Peyer's patch (tissue), 4 donors: ENCODE measurements at regions not wholly inside any gene's neighbourhood (a gene's known extent, or its start where the extent isn't known, plus 50 kb on each side); places are given as distances from the start of the nearest gene placed in this dataset.

ENCODE experiments used
- DNase-seq, 3 donors: peaks; one replicate each; pipeline ENCODE4 v3.0.0-alpha.2; 2017 to 2019
- H3K27ac ChIP-seq, 4 donors: fragments of 200-600 bp; sonication (generic); one replicate each; pipeline ENCODE4 v1.5.1; 2016 to 2019
- H3K27me3 ChIP-seq, 2 donors: fragments of 200-600 bp; sonication (generic); one replicate each; pipeline ENCODE4 v1.5.1; 2019
- H3K36me3 ChIP-seq, 3 donors: fragments of 200-600 bp; sonication (generic); one replicate each; pipeline ENCODE4 v1.5.1; 2016 to 2019
- H3K4me1 ChIP-seq, 4 donors: fragments of 200-600 bp; sonication (generic); one replicate each; pipeline ENCODE4 v1.5.1; 2016 to 2019
- H3K4me3 ChIP-seq, 4 donors: fragments of 200-600 bp; sonication (generic); 1 replicate in 3 of 4; 2 replicates in 1 of 4; pipeline ENCODE4 v1.5.1; 2016 to 2019; ENCODE audit warnings: mild to moderate bottlenecking in 1 of 4
- H3K9me3 ChIP-seq, 4 donors: fragments of 200-600 bp; sonication (generic); one replicate each; pipeline ENCODE4 v1.5.1; 2016 to 2019; ENCODE audit warnings: mild to moderate bottlenecking in 1 of 4
- POLR2A ChIP-seq, 2 donors: fragments of 450-650 bp; IDR thresholded peaks; one replicate each; pipeline ENCODE4 v1.5.1; 2017; ENCODE audit warnings: antibody characterized with exemption in 2 of 2, mild to moderate bottlenecking in 2 of 2, moderate library complexity in 2 of 2
- TF ChIP-seq, protein P1 (sequence below), 6 experiments: fragments of 450-650 bp in 4 of 6; fragments of 200-600 bp in 2 of 6; sonication (generic) in 1 of 6; IDR thresholded peaks; one replicate each; pipeline ENCODE4 v1.5.1; 2017 to 2019; ENCODE audit warnings: antibody characterized with exemption in 6 of 6, mild to moderate bottlenecking in 3 of 6, moderate library complexity in 1 of 6

- H3K27ac ChIP-seq = no peak overlapping the region
- DNase-seq = no peak
- no peaks in the 10 kb centered on the region for H3K4me1 ChIP-seq
- H3K9me3 ChIP-seq = peaks cover 0 to 3% (median 0%) of the 10 kb centered on the region in 4 donors
- TF ChIP-seq POLR2A (IDR thresholded peaks at IDR 0.05) = no peak
- TF ChIP-seq, protein P1, sequence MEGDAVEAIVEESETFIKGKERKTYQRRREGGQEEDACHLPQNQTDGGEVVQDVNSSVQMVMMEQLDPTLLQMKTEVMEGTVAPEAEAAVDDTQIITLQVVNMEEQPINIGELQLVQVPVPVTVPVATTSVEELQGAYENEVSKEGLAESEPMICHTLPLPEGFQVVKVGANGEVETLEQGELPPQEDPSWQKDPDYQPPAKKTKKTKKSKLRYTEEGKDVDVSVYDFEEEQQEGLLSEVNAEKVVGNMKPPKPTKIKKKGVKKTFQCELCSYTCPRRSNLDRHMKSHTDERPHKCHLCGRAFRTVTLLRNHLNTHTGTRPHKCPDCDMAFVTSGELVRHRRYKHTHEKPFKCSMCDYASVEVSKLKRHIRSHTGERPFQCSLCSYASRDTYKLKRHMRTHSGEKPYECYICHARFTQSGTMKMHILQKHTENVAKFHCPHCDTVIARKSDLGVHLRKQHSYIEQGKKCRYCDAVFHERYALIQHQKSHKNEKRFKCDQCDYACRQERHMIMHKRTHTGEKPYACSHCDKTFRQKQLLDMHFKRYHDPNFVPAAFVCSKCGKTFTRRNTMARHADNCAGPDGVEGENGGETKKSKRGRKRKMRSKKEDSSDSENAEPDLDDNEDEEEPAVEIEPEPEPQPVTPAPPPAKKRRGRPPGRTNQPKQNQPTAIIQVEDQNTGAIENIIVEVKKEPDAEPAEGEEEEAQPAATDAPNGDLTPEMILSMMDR (IDR thresholded peaks at IDR 0.05) = no peak
- H3K36me3 ChIP-seq = no peaks in the 10 kb centered on the region
- no peaks in the 10 kb centered on the region for H3K27me3 ChIP-seq
- no peak overlapping the region for H3K4me3 ChIP-seq
Measured at GRCh38 chr1:37274938-37275631, 199.3 kb upstream of the ZC3H12A start.

DNA sequence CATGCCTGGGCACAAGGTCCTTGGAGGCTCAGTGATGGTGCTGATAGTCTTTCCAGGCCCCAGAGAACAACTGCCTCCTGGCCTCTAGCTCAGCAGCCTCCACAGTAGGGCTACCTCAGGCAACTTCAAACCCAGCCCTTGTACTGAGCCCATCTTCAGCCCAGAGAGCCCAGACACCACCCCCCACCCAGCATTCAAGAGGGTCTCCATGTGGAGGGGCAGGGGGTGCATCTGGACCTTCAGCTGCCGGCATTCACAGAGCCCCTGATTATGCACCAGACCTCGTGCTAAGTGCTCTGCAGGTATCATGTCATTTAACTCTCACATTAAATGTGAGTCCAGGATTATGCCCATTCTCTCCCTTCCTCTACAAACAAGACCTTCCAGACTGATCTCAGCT lies 197.0 kb upstream of the ZC3H12A start:
- no peak for TF ChIP-seq POLR2A (IDR thresholded peaks at IDR 0.05)
- TF ChIP-seq, protein P1 (IDR thresholded peaks at IDR 0.05) = no peak
- no peaks in the 10 kb centered on the region for H3K27me3 ChIP-seq
- no peak for DNase-seq

GRCh38 chr1:37281354-37281753 lies 193.0 kb upstream of the ZC3H12A start:
- Histone ChIP-seq H3K9me3 (peaks cover 0 to 7% (median 0%) of the 10 kb centered on the region in 4 donors), H3K4me1 (no peaks in the 10 kb centered on the region), H3K27me3 (no peaks in the 10 kb centered on the region), H3K36me3 (no peaks in the 10 kb centered on the region), H3K4me3 (no peak overlapping the region), H3K27ac (no peak overlapping the region)
- DNase-seq = no peak
- TF ChIP-seq, protein P1 (IDR thresholded peaks at IDR 0.05) = no peak
- TF ChIP-seq POLR2A (IDR thresholded peaks at IDR 0.05) = no peak

More for the DNA sequence above, 197.0 kb upstream of the ZC3H12A start:
- Histone ChIP-seq H3K36me3 (no peaks in the 10 kb centered on the region), H3K27ac (no peak overlapping the region), H3K4me1 (no peaks in the 10 kb centered on the region), H3K4me3 (no peak overlapping the region), H3K9me3 (peaks cover 0 to 7% (median 0%) of the 10 kb centered on the region in 4 donors)

GRCh38 chr1:37282764-37283163 lies 191.6 kb upstream of the ZC3H12A start:
- TF ChIP-seq, protein P1 (IDR thresholded peaks at IDR 0.05) = no peak
- no peak for TF ChIP-seq POLR2A (IDR thresholded peaks at IDR 0.05)
- no peak for DNase-seq

GRCh38 chr1:37284053-37284452 lies 190.3 kb upstream of the ZC3H12A start:
- TF ChIP-seq, protein P1 (IDR thresholded peaks at IDR 0.05) = no peak
- no peak for TF ChIP-seq POLR2A (IDR thresholded peaks at IDR 0.05)
- no peaks in the 10 kb centered on the region for H3K36me3 ChIP-seq
- H3K4me3 ChIP-seq = no peak overlapping the region
- peaks cover 0 to 7% (median 0%) of the 10 kb centered on the region in 4 donors for H3K9me3 ChIP-seq
- no peaks in the 10 kb centered on the region for H3K4me1 ChIP-seq
- H3K27ac ChIP-seq = no peak overlapping the region
- DNase-seq = no peak
- no peaks in the 10 kb centered on the region for H3K27me3 ChIP-seq

More at GRCh38 chr1:37282764-37283163, 191.6 kb upstream of the ZC3H12A start:
- peaks cover 0 to 7% (median 0%) of the 10 kb centered on the region in 4 donors for H3K9me3 ChIP-seq
- no peaks in the 10 kb centered on the region for H3K4me1 ChIP-seq
- no peaks in the 10 kb centered on the region for H3K36me3 ChIP-seq
- H3K27me3 ChIP-seq = no peaks in the 10 kb centered on the region
- H3K27ac ChIP-seq = no peak overlapping the region
- no peak overlapping the region for H3K4me3 ChIP-seq
